ENCODE measurements at regions not wholly inside any gene's neighbourhood (a gene's known extent, or its start where the extent isn't known, plus 50 kb on each side); places are given as distances from the start of the nearest gene placed in this dataset.

- TF ChIP-seq CTCF (conservative IDR thresholded peaks at IDR 0.05; ENCODE audit: low read depth, low read length): no peak
- no peak for DNase-seq (ENCODE audit: low read depth)
- no peak overlapping the region for H3K4me3 ChIP-seq (ENCODE audit: low read depth, low read length)
Measured at GRCh38 chr2:221025398-221025797, 546.7 kb downstream of the EPHA4 start.

- TF ChIP-seq CTCF (conservative IDR thresholded peaks at IDR 0.05; ENCODE audit: low read depth, low read length): no peak
- no peak overlapping the region for H3K4me3 ChIP-seq (ENCODE audit: low read depth, low read length)
- no peak for DNase-seq (ENCODE audit: low read depth)
Measured at GRCh38 chr2:221034026-221034701, 537.9 kb downstream of the EPHA4 start.

DNA sequence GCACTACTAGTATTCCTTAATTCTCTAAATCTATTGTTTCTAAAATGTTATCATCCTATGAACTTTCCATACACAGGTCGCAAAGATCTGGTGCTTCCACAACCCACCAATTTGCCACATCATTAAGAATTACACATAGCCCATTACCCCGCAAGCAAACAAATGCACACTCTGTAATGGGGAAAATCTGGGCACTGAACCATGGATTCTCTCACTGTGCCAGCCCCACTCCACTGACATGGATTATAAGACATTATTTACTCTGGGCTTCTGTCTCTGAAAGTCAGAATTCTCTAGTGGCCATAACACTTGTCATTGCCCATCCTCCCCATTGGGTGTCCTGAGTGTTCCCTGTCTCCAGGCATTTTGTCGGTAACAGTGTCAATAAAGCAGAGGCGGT, 537.1 kb downstream of the EPHA4 start:
- H3K4me3 ChIP-seq (ENCODE audit: low read depth, low read length): no peak overlapping the region
- DNase-seq (ENCODE audit: low read depth): no peak
- no peak for TF ChIP-seq CTCF (conservative IDR thresholded peaks at IDR 0.05; ENCODE audit: low read depth, low read length)

DNA sequence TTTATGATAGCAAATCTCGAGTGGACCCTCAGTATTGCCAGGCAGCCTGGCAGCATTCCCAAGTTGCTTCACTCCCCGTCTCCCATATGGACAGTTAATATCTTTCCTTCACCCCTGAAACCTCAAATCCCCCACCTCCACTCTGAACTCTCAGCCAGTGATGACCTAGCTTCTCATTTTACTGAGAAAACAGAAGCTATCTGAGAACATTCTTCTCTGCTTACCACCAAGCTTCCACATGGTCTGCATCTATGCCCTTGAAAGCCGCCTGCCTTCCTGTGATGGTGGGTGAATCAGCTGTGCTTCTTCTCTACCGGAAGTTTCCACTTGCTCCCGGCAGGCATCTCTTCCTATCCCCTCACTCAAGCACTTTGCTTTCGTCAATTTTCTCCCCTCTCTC, 529.2 kb downstream of the EPHA4 start:
- TF ChIP-seq CTCF (conservative IDR thresholded peaks at IDR 0.05; ENCODE audit: low read depth, low read length): no peak
- no peak for DNase-seq (ENCODE audit: low read depth)
- no peak overlapping the region for H3K4me3 ChIP-seq (ENCODE audit: low read depth, low read length)

DNA sequence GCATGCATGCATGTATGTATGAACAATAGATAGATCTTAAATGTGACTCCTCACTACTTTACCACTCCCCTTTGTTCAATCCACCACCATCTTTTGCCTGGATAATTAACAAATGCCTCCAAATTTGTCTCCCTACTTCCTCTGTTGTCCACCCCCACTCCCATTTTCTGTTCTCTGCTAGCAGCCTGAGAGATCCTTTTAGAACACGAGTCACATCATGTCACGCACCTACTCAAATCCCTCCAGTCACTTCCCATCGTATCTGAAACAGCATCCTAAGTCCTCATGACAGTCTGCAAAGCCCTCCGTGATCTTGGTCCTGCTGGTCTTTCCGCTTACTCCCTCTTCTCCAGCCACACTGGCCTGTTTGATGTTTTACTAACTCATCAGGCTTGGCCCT, 527.3 kb downstream of the EPHA4 start:
- DNase-seq (ENCODE audit: low read depth): no peak
- TF ChIP-seq CTCF (conservative IDR thresholded peaks at IDR 0.05; ENCODE audit: low read depth, low read length): no peak
- no peak overlapping the region for H3K4me3 ChIP-seq (ENCODE audit: low read depth, low read length)

GRCh38 chr2:221050020-221050795, 521.9 kb downstream of the EPHA4 start:
- TF ChIP-seq CTCF (conservative IDR thresholded peaks at IDR 0.05; ENCODE audit: low read depth, low read length): no peak
- H3K4me3 ChIP-seq (ENCODE audit: low read depth, low read length): no peak overlapping the region
- DNase-seq (ENCODE audit: low read depth): no peak

GRCh38 chr2:221051162-221051561, 520.9 kb downstream of the EPHA4 start:
- DNase-seq (ENCODE audit: low read depth): no peak
- H3K4me3 ChIP-seq (ENCODE audit: low read depth, low read length): no peak overlapping the region
- TF ChIP-seq CTCF (conservative IDR thresholded peaks at IDR 0.05; ENCODE audit: low read depth, low read length): no peak
